HEK293T (cell line): ENCODE measurements at regions not wholly inside any gene's neighbourhood (a gene's known extent, or its start where the extent isn't known, plus 50 kb on each side); places are given as distances from the start of the nearest gene placed in this dataset.

Experiments used
- ARNT ChIP-seq: fragments of 450-650 bp; IDR thresholded peaks from 2 replicates; pipeline ENCODE4 v1.6.1; 2017; ENCODE audit warnings: mild to moderate bottlenecking
- BHLHE40 ChIP-seq: fragments of 450-650 bp; IDR thresholded peaks from 2 replicates; pipeline ENCODE4 v1.6.1; 2016; ENCODE audit warnings: mild to moderate bottlenecking, moderate library complexity, borderline replicate concordance
- FOXA1 ChIP-seq: fragments of 450-650 bp; IDR thresholded peaks from 2 replicates; pipeline ENCODE4 v1.6.1; 2016; ENCODE audit warnings: mild to moderate bottlenecking
- HDGF ChIP-seq: fragments of 450-650 bp; IDR thresholded peaks from 2 replicates; pipeline ENCODE4 v1.6.1; 2017; ENCODE audit warnings: antibody characterized with exemption, borderline replicate concordance
- L3MBTL2 ChIP-seq: fragments of 450-650 bp; conservative IDR thresholded peaks from 2 replicates; pipeline ENCODE4 v1.6.1; 2016; ENCODE audit warnings: mild to moderate bottlenecking
- NFRKB ChIP-seq: fragments of 450-650 bp; IDR thresholded peaks from 2 replicates; pipeline ENCODE4 v1.6.1; 2016; ENCODE audit warnings: mild to moderate bottlenecking, moderate library complexity
- PKNOX1 ChIP-seq: fragments of 450-650 bp; IDR thresholded peaks from 2 replicates; pipeline ENCODE4 v1.6.1; 2016
- SP1 ChIP-seq: fragments of 450-650 bp; IDR thresholded peaks from 2 replicates; pipeline ENCODE4 v1.6.1; 2017
- SUZ12 ChIP-seq: fragments of 450-650 bp; IDR thresholded peaks from 2 replicates; pipeline ENCODE4 v1.6.1; 2016; ENCODE audit warnings: mild to moderate bottlenecking
- TARDBP ChIP-seq: fragments of 450-650 bp; IDR thresholded peaks from 2 replicates; pipeline ENCODE4 v1.6.1; 2016
- ZNF384 ChIP-seq: fragments of 450-650 bp; IDR thresholded peaks from 2 replicates; pipeline ENCODE4 v1.6.1; 2016

- TF ChIP-seq SUZ12 (no peak), SP1 (no peak), BHLHE40 (no peak), PKNOX1 (no peak), ARNT (no peak), TARDBP (no peak), HDGF (no peak), L3MBTL2 (no peak), FOXA1 (no peak), NFRKB (no peak), ZNF384 (no peak)
Observed at GRCh38 chr11:127972816-127973215, 614.5 kb downstream of the ETS1 start.
